HG02970 (cell line): ENCODE measurements at regions not wholly inside any gene's neighbourhood (a gene's known extent, or its start where the extent isn't known, plus 50 kb on each side); places are given as distances from the start of the nearest gene placed in this dataset.
"Not testable (repeated sequence)": the region's sequence is repeated elsewhere in the genome, so short reads cannot be mapped to it uniquely, and the experiment has no call there.

ENCODE experiments used
- ATAC-seq: cut with Tn5 transposase; IDR thresholded peaks from one replicate; pipeline ENCODE4 v1.9.1; 2021; ENCODE audit warnings: mild to moderate bottlenecking, moderate library complexity, moderate number of reproducible peaks; ENCODE audit not compliant: unreplicated experiment, low FRiP score

- no peak for ATAC-seq
Measured at GRCh38 chr1:60952612-60953111, 129.7 kb upstream of the NFIA start.

- ATAC-seq, result no peak
Measured at GRCh38 chr1:60950224-60951063, 131.9 kb upstream of the NFIA start.

- no peak for ATAC-seq
Measured at GRCh38 chr1:60949826-60950197, 132.5 kb upstream of the NFIA start.

- no peak for ATAC-seq
Measured at GRCh38 chr1:60949154-60949825, 133.1 kb upstream of the NFIA start.

- no peak for ATAC-seq
Measured at GRCh38 chr1:60948486-60948885, 133.9 kb upstream of the NFIA start.

GRCh38 chr1:60947367-60947766, 135.0 kb upstream of the NFIA start:
- no peak for ATAC-seq

GRCh38 chr1:60942896-60943638, 139.3 kb upstream of the NFIA start:
- no peak for ATAC-seq

GRCh38 chr1:60942291-60942690, 140.1 kb upstream of the NFIA start:
- ATAC-seq, result no peak

GRCh38 chr1:60940685-60941084, 141.7 kb upstream of the NFIA start:
- ATAC-seq, result not testable (repeated sequence)

GRCh38 chr1:60937720-60938119, 144.6 kb upstream of the NFIA start:
- no peak for ATAC-seq

GRCh38 chr1:60936591-60937342, 145.6 kb upstream of the NFIA start:
- no peak for ATAC-seq

- no peak for ATAC-seq
Measured at GRCh38 chr1:60936163-60936562, 146.2 kb upstream of the NFIA start.

- ATAC-seq, result no peak
Measured at GRCh38 chr1:60935599-60936110, 146.7 kb upstream of the NFIA start.

- ATAC-seq, result no peak
Measured at GRCh38 chr1:60930130-60930529, 152.2 kb upstream of the NFIA start.

GRCh38 chr1:60924964-60925798, 157.2 kb upstream of the NFIA start:
- no peak for ATAC-seq

GRCh38 chr1:60924165-60924564, 158.2 kb upstream of the NFIA start:
- ATAC-seq, result no peak

GRCh38 chr1:60923389-60924087, 158.8 kb upstream of the NFIA start:
- no peak for ATAC-seq

- no peak for ATAC-seq
Measured at GRCh38 chr1:60922304-60922703, 160.1 kb upstream of the NFIA start.

GRCh38 chr1:60921175-60921574, 161.2 kb upstream of the NFIA start:
- ATAC-seq, result no peak
